ENCODE measurements at regions not wholly inside any gene's neighbourhood (a gene's known extent, or its start where the extent isn't known, plus 50 kb on each side); places are given as distances from the start of the nearest gene placed in this dataset.

GRCh38 chr18:5787936-5788335, 107.4 kb downstream of the TMEM200C start:
- Histone ChIP-seq H3K9me3 (ENCODE audit: severe bottlenecking) (peaks cover 4% of the 10 kb centered on the region), H3K27ac (no peak overlapping the region), H3K36me3 (no peaks in the 10 kb centered on the region), H3K4me3 (ENCODE audit: low read depth, low read length) (no peak overlapping the region), H3K27me3 (ENCODE audit: insufficient read depth, low read depth, severe bottlenecking) (peaks cover 3% of the 10 kb centered on the region)
- no peak for DNase-seq
- TF ChIP-seq CTCF (IDR thresholded peaks at IDR 0.05; ENCODE audit: low read depth, low read length): no peak

DNA sequence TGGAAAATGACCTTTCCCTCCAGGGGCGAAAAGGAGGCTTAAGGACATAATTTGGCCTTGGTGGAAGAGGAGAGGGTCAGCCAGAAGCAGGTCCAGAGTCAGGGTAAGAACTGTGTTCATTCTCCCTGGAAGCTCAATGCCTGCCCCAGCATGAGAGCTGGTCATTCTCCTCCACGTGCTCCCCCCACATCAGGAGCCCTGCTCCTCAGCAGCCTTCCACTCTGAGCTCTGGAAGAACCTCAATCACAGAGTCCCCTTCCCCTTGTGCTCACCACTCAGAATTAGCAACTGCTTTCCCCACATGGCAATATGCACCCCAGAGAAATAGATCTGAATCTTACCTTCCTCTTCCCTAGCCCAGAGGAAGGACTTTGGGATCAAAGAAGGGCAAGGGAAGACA, 115.4 kb downstream of the TMEM200C start:
- Histone ChIP-seq H3K9me3 (ENCODE audit: severe bottlenecking) (no peaks in the 10 kb centered on the region), H3K4me3 (ENCODE audit: low read depth, low read length) (no peak overlapping the region), H3K27me3 (ENCODE audit: insufficient read depth, low read depth, severe bottlenecking) (peaks cover 11% of the 10 kb centered on the region), H3K36me3 (no peaks in the 10 kb centered on the region), H3K27ac (no peak overlapping the region)
- TF ChIP-seq CTCF (IDR thresholded peaks at IDR 0.05; ENCODE audit: low read depth, low read length): no peak
- DNase-seq: no peak

GRCh38 chr18:5772306-5773105, 122.8 kb downstream of the TMEM200C start:
- Histone ChIP-seq H3K36me3 (no peaks in the 10 kb centered on the region), H3K27me3 (ENCODE audit: insufficient read depth, low read depth, severe bottlenecking) (peaks cover 31% of the 10 kb centered on the region), H3K9me3 (ENCODE audit: severe bottlenecking) (no peaks in the 10 kb centered on the region), H3K27ac (no peak overlapping the region), H3K4me3 (ENCODE audit: low read depth, low read length) (no peak overlapping the region)
- TF ChIP-seq CTCF (IDR thresholded peaks at IDR 0.05; ENCODE audit: low read depth, low read length): no peak
- DNase-seq: no peak

GRCh38 chr18:5771343-5771742, 124.0 kb downstream of the TMEM200C start:
- no peak overlapping the region for H3K4me3 ChIP-seq (ENCODE audit: low read depth, low read length)
- TF ChIP-seq CTCF (IDR thresholded peaks at IDR 0.05; ENCODE audit: low read depth, low read length): no peak
- no peak overlapping the region for H3K27ac ChIP-seq

GRCh38 chr18:5770176-5770575, 125.1 kb downstream of the TMEM200C start:
- no peak overlapping the region for H3K4me3 ChIP-seq (ENCODE audit: low read depth, low read length)
- DNase-seq: no peak
- H3K36me3 ChIP-seq: no peaks in the 10 kb centered on the region
- H3K27me3 ChIP-seq (ENCODE audit: insufficient read depth, low read depth, severe bottlenecking): peaks cover 26% of the 10 kb centered on the region
- TF ChIP-seq CTCF (IDR thresholded peaks at IDR 0.05; ENCODE audit: low read depth, low read length): no peak
- H3K27ac ChIP-seq: no peak overlapping the region
- H3K9me3 ChIP-seq (ENCODE audit: severe bottlenecking): no peaks in the 10 kb centered on the region

More at GRCh38 chr18:5771343-5771742, 124.0 kb downstream of the TMEM200C start:
- Histone ChIP-seq H3K36me3 (no peaks in the 10 kb centered on the region), H3K9me3 (ENCODE audit: severe bottlenecking) (no peaks in the 10 kb centered on the region), H3K27me3 (ENCODE audit: insufficient read depth, low read depth, severe bottlenecking) (peaks cover 26% of the 10 kb centered on the region)
- no peak for DNase-seq

DNA sequence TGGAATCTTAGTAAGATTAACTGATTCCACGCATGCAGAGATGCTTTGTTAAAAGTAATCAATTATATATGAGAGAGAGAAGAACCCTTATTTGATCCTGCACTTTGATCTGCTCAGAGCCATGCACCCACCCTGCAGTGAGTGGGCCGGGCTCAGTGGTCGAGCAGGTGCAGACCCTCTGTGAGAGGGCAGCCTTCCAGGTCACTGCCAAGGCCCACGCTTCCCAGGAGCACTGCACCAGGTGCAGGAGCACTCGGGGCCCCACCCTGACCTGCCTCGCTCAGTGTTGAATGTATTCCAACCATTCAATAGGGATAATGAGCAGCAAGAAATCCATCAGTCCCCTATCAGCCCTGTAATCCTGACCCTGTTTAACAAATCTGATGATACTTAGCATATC, 126.9 kb downstream of the TMEM200C start:
- TF ChIP-seq CTCF (IDR thresholded peaks at IDR 0.05; ENCODE audit: low read depth, low read length): no peak
- Histone ChIP-seq H3K9me3 (ENCODE audit: severe bottlenecking) (no peaks in the 10 kb centered on the region), H3K27me3 (ENCODE audit: insufficient read depth, low read depth, severe bottlenecking) (peaks cover 37% of the 10 kb centered on the region), H3K27ac (no peak overlapping the region), H3K4me3 (ENCODE audit: low read depth, low read length) (no peak overlapping the region), H3K36me3 (no peaks in the 10 kb centered on the region)
- no peak for DNase-seq
